AG04449 (cell line): ENCODE measurements at regions not wholly inside any gene's neighbourhood (a gene's known extent, or its start where the extent isn't known, plus 50 kb on each side); places are given as distances from the start of the nearest gene placed in this dataset.

ENCODE experiments used
- CTCF ChIA-PET: fragments of 350-600 bp; formaldehyde crosslinking; extraction: SDS; loops from one replicate; lab custom pipeline; 2021; ENCODE audit warnings: antibody characterized with exemption; lab: Yijun Ruan, JAX
- POLR2A ChIA-PET: fragments of 400-600, 350-600 bp; formaldehyde crosslinking; extraction: SDS; loops from one replicate; lab custom pipeline; 2020; ENCODE audit warnings: antibody characterized with exemption, inconsistent platforms; lab: Yijun Ruan, JAX
- DNase-seq: peaks from one replicate; pipeline ENCODE4 v3.0.0-alpha.2; 2010; ENCODE audit warnings: low read depth, low spot score
- H3K4me3 ChIP-seq: 2 replicates; pipeline ENCODE4 v1.5.1; 2011; ENCODE audit warnings: low read depth, mild to moderate bottlenecking, control low read depth, low read length
- CTCF ChIP-seq: IDR thresholded peaks from one replicate; pipeline ENCODE4 v1.5.1; 2011; ENCODE audit warnings: mild to moderate bottlenecking, moderate library complexity, low read length, control low read depth, inconsistent platforms; ENCODE audit not compliant: insufficient read depth; ENCODE audit errors: missing control alignments

GRCh38 chr18:77911971-77912605, 662.4 kb downstream of the GALR1 start:
- no peak for DNase-seq
- no peak overlapping the region for H3K4me3 ChIP-seq
- CTCF ChIA-PET: no interaction called here
- TF ChIP-seq CTCF: no peak
- POLR2A ChIA-PET: no interaction called here

GRCh38 chr18:77918730-77919129, 669.1 kb downstream of the GALR1 start:
- ChIA-PET POLR2A (no interaction called here), CTCF (no interaction called here)
- TF ChIP-seq CTCF: no peak
- no peak for DNase-seq
- H3K4me3 ChIP-seq: no peak overlapping the region

- no peak for TF ChIP-seq CTCF
- no peak for DNase-seq
- ChIA-PET POLR2A (no interaction called here), CTCF (no interaction called here)
- no peak overlapping the region for H3K4me3 ChIP-seq
Observed at GRCh38 chr18:77919923-77920322, 670.3 kb downstream of the GALR1 start.

GRCh38 chr18:77935342-77935741, 685.7 kb downstream of the GALR1 start:
- H3K4me3 ChIP-seq: no peak overlapping the region
- DNase-seq: no peak
- CTCF ChIA-PET: no interaction called here
- TF ChIP-seq CTCF: no peak
- POLR2A ChIA-PET: no interaction called here

- no peak for TF ChIP-seq CTCF
- no peak for DNase-seq
- ChIA-PET POLR2A (no interaction called here), CTCF (no interaction called here)
- H3K4me3 ChIP-seq: no peak overlapping the region
Observed at GRCh38 chr18:77940566-77940965, 690.9 kb downstream of the GALR1 start.

GRCh38 chr18:77944533-77944932, 694.9 kb downstream of the GALR1 start:
- H3K4me3 ChIP-seq: no peak overlapping the region
- ChIA-PET CTCF (no interaction called here), POLR2A (no interaction called here)
- no peak for DNase-seq
- no peak for TF ChIP-seq CTCF
